ENCODE measurements at regions not wholly inside any gene's neighbourhood (a gene's known extent, or its start where the extent isn't known, plus 50 kb on each side); places are given as distances from the start of the nearest gene placed in this dataset.

DNA sequence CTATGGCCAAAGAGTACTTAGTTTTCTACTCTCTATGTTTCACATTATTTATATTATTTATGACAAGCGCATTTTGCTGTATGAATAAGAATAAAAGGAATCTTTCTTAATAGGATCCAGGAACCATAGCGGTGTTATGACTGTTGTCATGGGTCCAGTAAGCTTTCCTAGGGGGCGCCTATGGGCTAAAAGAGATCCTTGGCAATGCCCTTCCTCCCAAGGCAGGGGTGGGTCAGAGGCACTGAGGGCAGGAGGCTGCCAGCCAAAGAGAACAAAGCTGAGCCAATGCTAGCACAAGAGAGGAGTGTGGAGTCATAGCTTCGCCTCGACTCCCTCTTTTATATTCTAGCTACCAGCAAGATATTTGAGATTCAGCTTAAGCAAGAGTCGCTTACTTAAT, 98.4 kb upstream of the GNAQ start:
- TF ChIP-seq, protein P1, sequence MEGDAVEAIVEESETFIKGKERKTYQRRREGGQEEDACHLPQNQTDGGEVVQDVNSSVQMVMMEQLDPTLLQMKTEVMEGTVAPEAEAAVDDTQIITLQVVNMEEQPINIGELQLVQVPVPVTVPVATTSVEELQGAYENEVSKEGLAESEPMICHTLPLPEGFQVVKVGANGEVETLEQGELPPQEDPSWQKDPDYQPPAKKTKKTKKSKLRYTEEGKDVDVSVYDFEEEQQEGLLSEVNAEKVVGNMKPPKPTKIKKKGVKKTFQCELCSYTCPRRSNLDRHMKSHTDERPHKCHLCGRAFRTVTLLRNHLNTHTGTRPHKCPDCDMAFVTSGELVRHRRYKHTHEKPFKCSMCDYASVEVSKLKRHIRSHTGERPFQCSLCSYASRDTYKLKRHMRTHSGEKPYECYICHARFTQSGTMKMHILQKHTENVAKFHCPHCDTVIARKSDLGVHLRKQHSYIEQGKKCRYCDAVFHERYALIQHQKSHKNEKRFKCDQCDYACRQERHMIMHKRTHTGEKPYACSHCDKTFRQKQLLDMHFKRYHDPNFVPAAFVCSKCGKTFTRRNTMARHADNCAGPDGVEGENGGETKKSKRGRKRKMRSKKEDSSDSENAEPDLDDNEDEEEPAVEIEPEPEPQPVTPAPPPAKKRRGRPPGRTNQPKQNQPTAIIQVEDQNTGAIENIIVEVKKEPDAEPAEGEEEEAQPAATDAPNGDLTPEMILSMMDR (IDR thresholded peaks at IDR 0.05; ENCODE audit: low read depth, low read length, poor library complexity, severe bottlenecking) = peak; percentile 36
- TF ChIP-seq EZH2phosphoT487 (IDR thresholded peaks at IDR 0.05; ENCODE audit: borderline replicate concordance, low read length) = no peak

All from DOHH2 (cell line).